ENCODE measurements at regions not wholly inside any gene's neighbourhood (a gene's known extent, or its start where the extent isn't known, plus 50 kb on each side); places are given as distances from the start of the nearest gene placed in this dataset.
"Not testable (repeated sequence)": the region's sequence is repeated elsewhere in the genome, so short reads cannot be mapped to it uniquely, and the experiment has no call there.

DNA sequence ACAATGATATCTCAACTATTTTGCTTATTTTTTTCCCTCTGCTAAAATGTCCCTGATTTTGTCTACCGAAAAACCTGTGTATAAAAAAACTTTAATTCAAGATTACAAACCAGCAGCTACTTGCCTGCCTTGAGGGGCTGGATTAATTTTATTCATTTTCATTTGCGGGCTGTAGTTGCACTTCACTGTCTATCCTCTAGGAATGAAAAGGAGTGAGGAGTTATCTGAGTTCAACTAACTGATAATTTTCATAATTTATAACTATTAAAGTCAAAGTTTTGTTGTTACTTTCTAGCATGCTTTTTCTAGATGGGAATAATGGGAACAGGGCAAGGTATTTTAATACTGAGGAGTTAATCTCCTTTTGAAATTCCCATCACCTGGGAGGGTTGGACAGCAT lies 50.3 kb upstream of the AGTPBP1 start:
- not testable (repeated sequence) for H3K4me3 ChIP-seq (ENCODE audit: low read length); H3K9me3 ChIP-seq (ENCODE audit: control insufficient read depth, low read depth, low read length); H3K27me3 ChIP-seq (ENCODE audit: control insufficient read depth, insufficient read depth, low read length); H3K36me3 ChIP-seq (ENCODE audit: control insufficient read depth, low read depth, low read length); H3K9ac ChIP-seq (ENCODE audit: low read length); H3K27ac ChIP-seq (ENCODE audit: low read length); H3K4me1 ChIP-seq (ENCODE audit: control insufficient read depth, low read depth, low read length)

DNA sequence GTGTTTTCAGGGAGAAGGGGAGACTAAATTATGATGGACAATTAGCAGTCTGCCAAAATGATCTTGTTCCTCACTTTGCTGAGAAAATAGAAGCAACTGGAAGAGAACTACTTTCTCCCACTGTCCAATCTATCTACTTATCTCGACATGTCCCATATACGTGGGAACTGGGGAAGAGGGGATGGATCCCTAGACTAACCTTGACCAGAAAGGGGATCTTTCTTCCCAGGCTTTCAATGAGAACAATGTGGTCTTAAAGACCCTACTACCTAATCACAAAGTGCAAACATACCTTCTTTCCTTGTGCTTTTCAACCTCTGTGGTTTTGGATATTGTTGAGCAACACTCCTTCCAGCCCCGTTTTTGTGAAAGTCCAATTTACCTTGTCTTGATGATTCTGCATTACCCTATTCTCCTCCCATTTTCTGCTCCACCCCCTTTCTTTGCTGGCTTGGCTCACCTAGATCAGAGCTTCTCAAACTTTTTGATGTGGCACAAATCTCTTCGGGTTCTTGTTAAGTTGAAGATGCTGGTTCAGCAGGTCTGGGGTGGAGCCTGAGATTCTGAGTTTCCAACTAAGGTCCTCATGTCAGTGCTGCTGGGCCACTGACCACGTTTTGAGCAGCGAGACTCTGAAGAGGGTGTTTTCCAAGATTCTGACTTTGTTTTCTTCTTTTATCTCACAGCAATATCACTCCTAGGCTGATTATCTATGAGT lies 61.4 kb upstream of the AGTPBP1 start:
- H3K4me3 ChIP-seq (ENCODE audit: low read length); H3K27ac ChIP-seq (ENCODE audit: low read length); H3K27me3 ChIP-seq (ENCODE audit: control insufficient read depth, insufficient read depth, low read length); H3K9ac ChIP-seq (ENCODE audit: low read length); H3K9me3 ChIP-seq (ENCODE audit: control insufficient read depth, low read depth, low read length); H3K36me3 ChIP-seq (ENCODE audit: control insufficient read depth, low read depth, low read length); H3K4me1 ChIP-seq (ENCODE audit: control insufficient read depth, low read depth, low read length): not testable (repeated sequence)

DNA sequence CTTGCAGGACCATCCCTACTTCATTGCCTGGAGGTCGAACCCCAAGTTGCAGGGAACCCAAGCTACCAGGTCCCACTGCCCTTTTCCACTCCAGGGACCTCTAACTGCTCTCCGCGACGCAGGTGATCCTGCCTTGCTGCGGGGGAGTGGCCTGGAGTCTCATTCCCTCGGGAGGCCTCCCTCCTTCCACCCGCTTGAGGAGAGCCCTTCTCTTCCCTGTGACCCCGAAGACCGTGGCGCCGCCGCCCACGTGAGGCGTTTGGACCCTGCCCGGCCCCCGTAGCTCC lies 63.0 kb upstream of the AGTPBP1 start:
- not testable (repeated sequence) for H3K9ac ChIP-seq (ENCODE audit: low read length); H3K27ac ChIP-seq (ENCODE audit: low read length); H3K36me3 ChIP-seq (ENCODE audit: control insufficient read depth, low read depth, low read length); H3K4me1 ChIP-seq (ENCODE audit: control insufficient read depth, low read depth, low read length); H3K9me3 ChIP-seq (ENCODE audit: control insufficient read depth, low read depth, low read length); H3K27me3 ChIP-seq (ENCODE audit: control insufficient read depth, insufficient read depth, low read length)
- peak overlapping the region; percentile 71 for H3K4me3 ChIP-seq (ENCODE audit: low read length)

DNA sequence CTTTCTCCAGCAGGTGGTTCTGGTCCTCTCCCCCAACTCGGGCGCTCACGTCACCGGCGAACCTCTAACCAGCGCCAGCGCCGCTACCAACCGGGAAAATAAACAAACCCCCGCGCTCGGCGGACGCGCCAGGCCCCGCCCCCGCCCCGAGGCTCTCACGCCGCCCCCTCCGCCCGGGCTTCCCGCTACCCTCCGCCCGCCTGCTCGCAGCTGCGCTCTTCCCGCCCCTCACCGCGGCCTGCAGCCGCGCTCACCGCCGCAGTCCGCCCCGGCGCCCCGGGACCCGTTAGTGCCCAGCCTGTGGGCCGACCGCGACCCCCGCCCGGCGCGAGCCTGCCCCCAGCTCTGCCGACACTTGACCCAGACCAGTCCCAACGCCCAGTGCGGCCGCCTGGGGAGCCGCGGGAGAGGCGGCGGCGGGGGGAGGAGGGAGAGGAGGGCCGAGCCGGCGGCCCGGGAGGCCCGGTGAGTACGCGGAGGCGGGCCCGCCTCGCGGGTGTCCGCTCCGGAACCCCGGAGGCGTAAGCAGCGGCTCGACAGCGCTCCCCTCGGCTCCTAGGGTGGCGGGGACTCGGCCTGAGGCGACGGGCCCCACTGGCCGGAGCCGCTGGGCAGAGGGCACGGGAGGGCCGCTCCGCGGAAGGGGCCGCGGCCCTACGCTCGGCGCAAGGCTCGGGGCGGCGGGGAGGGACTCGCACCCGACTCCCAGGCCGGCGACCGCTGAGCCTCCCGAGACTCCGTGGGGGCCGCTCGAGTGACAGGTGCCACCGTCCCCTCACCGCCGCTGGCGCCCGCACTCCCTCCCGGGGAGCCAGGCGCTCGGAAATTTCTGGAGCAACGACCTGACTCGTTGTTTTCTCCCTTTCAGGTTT lies 63.6 kb upstream of the AGTPBP1 start:
- H3K4me3 ChIP-seq (ENCODE audit: low read length), result peak overlapping the region; percentile 71
- H3K27me3 ChIP-seq (ENCODE audit: control insufficient read depth, insufficient read depth, low read length); H3K36me3 ChIP-seq (ENCODE audit: control insufficient read depth, low read depth, low read length); H3K4me1 ChIP-seq (ENCODE audit: control insufficient read depth, low read depth, low read length); H3K9me3 ChIP-seq (ENCODE audit: control insufficient read depth, low read depth, low read length); H3K27ac ChIP-seq (ENCODE audit: low read length): not testable (repeated sequence)
- H3K9ac ChIP-seq (ENCODE audit: low read length), result peak overlapping the region; percentile 42

DNA sequence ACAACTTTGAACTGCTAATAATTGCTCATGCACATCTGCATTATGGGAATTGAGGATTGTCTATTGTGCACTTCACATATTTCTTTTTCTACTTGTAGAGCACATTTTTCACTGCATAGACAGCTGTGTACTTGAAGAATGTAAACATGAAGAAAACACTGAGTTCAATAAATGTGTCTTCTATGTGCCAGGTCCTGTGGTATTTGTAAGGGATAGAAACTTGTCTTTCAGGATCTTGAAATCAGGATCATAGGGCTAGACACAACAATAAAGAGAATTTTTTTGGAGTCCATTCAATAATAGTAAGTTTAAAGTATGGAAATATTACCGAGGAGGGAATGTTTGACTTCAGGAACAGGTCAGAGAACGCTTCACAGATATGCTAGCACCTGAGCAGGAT lies 66.6 kb upstream of the AGTPBP1 start:
- H3K27me3 ChIP-seq (ENCODE audit: control insufficient read depth, insufficient read depth, low read length); H3K9ac ChIP-seq (ENCODE audit: low read length); H3K27ac ChIP-seq (ENCODE audit: low read length); H3K4me1 ChIP-seq (ENCODE audit: control insufficient read depth, low read depth, low read length); H3K36me3 ChIP-seq (ENCODE audit: control insufficient read depth, low read depth, low read length); H3K4me3 ChIP-seq (ENCODE audit: low read length); H3K9me3 ChIP-seq (ENCODE audit: control insufficient read depth, low read depth, low read length): not testable (repeated sequence)

DNA sequence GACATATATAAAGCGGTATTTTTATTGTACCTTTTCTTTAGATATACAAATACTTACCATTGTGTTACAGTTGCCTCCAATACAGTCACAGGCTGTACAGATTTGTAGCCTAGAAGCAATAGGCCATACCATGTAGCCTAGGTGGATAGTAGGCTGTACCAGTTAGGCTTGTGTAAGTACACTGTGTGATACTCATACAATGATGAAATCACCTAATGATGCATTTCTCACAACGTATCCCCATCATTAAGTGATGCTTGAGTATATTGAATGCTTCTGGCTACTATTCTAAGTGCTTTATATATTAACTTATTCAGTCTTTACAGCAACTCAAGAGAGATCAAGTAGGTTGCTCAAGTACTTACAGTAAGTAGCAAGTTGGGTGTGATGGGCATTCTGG lies 71.6 kb upstream of the AGTPBP1 start:
- not testable (repeated sequence) for H3K9me3 ChIP-seq (ENCODE audit: control insufficient read depth, low read depth, low read length); H3K27ac ChIP-seq (ENCODE audit: low read length); H3K4me1 ChIP-seq (ENCODE audit: control insufficient read depth, low read depth, low read length); H3K27me3 ChIP-seq (ENCODE audit: control insufficient read depth, insufficient read depth, low read length); H3K36me3 ChIP-seq (ENCODE audit: control insufficient read depth, low read depth, low read length); H3K4me3 ChIP-seq (ENCODE audit: low read length); H3K9ac ChIP-seq (ENCODE audit: low read length)

DNA sequence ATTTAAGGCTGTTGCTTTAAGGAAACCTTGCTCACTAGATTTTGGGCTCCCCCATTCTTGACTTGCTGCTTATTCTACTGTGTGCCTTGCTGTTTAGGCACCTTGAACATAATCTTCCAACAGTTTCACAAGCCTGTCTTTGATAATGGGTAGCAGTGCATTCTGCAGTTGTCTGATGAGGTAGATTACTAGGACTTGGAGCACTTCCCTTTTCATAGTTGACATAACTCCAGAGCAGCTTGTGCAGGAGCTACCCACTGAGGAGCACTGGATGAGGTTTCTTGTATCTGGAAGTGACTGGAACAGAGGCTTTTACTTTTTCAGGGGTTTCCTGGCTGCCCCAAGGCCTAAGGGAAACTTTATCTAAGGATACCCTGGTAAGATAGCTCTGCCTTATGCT lies 73.0 kb upstream of the AGTPBP1 start:
- H3K4me3 ChIP-seq (ENCODE audit: low read length); H3K36me3 ChIP-seq (ENCODE audit: control insufficient read depth, low read depth, low read length); H3K27ac ChIP-seq (ENCODE audit: low read length); H3K9ac ChIP-seq (ENCODE audit: low read length); H3K27me3 ChIP-seq (ENCODE audit: control insufficient read depth, insufficient read depth, low read length); H3K9me3 ChIP-seq (ENCODE audit: control insufficient read depth, low read depth, low read length); H3K4me1 ChIP-seq (ENCODE audit: control insufficient read depth, low read depth, low read length): not testable (repeated sequence)

DNA sequence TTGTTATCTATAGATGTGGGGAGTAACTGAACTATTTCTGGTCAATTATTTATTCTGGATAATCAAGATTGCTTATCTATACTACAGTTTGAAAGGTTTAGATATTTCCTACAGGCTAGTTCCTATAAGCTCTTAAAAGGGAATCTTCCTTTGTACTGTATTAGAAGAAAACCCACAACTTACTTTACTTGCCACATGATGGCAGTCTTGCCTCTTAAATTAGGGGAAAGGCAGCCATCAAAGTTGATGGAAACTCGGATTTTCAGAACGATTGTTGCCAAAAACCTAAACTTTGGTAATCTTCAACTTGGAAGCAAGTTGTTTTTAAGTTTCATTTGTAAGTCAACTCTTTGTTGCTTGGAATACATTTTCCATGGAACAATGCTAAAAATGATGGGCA lies 77.2 kb upstream of the AGTPBP1 start:
- not testable (repeated sequence) for H3K4me3 ChIP-seq (ENCODE audit: low read length); H3K27me3 ChIP-seq (ENCODE audit: control insufficient read depth, insufficient read depth, low read length); H3K36me3 ChIP-seq (ENCODE audit: control insufficient read depth, low read depth, low read length); H3K4me1 ChIP-seq (ENCODE audit: control insufficient read depth, low read depth, low read length); H3K9me3 ChIP-seq (ENCODE audit: control insufficient read depth, low read depth, low read length); H3K27ac ChIP-seq (ENCODE audit: low read length); H3K9ac ChIP-seq (ENCODE audit: low read length)

DNA sequence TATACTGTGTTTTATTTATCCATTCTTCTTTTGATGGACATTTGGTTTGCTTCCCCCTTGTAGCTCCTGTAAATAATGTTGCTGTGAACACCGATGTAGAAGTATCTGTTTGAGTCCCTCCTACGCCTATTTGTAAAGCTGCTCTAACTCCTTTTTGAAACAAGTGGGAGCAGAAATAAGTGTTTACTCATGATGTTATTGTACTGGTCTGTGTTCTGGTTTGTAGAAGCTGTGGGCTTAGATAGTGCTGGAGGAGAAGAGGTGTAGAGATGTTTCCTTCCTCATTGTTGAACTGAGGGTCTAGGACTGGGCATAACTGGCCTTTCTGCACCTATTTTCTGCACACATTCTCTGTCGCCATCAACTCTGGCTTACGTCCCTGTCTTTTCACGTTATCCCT lies 78.8 kb upstream of the AGTPBP1 start:
- H3K4me3 ChIP-seq (ENCODE audit: low read length); H3K9me3 ChIP-seq (ENCODE audit: control insufficient read depth, low read depth, low read length); H3K27ac ChIP-seq (ENCODE audit: low read length); H3K4me1 ChIP-seq (ENCODE audit: control insufficient read depth, low read depth, low read length); H3K27me3 ChIP-seq (ENCODE audit: control insufficient read depth, insufficient read depth, low read length); H3K36me3 ChIP-seq (ENCODE audit: control insufficient read depth, low read depth, low read length); H3K9ac ChIP-seq (ENCODE audit: low read length): not testable (repeated sequence)

DNA sequence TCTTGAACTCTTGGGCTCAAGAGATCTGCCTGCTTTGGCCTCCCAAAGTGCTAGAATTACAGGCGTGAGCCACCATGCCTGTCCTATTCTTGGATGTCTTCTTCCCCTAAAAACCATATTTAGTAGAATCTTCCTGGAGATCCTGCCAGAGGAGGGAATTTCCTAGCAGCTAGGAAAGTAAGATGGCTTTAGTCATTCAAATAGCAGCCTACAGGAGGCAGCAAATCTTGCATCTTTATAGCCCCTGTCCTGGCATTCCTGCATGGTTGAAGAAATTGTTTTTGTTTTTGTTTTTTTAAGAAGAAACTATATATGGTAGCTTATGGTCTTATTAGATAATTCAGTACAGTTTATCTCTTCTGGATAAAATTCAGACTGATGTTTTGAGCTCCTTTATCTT lies 83.2 kb upstream of the AGTPBP1 start:
- not testable (repeated sequence) for H3K36me3 ChIP-seq (ENCODE audit: control insufficient read depth, low read depth, low read length); H3K9ac ChIP-seq (ENCODE audit: low read length); H3K27ac ChIP-seq (ENCODE audit: low read length); H3K4me3 ChIP-seq (ENCODE audit: low read length); H3K9me3 ChIP-seq (ENCODE audit: control insufficient read depth, low read depth, low read length); H3K4me1 ChIP-seq (ENCODE audit: control insufficient read depth, low read depth, low read length); H3K27me3 ChIP-seq (ENCODE audit: control insufficient read depth, insufficient read depth, low read length)

DNA sequence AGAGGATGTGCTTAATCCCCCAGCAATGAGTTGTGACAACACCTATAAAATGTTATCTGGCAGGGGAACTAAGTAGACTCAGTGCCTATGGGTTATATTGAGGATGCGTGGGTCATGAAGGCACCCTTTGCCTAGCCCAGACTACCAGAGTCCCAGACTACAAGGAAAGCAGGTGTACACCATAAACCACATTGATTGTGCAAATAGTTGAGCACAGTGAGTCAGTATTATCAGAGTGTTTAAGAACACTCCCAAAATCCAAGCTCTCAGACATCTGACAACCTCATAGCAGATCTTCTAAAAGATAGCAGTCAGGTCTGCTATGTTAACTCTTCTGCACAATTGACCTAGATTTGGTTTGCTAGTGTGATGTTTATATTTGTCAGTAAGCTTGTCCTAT lies 92.8 kb upstream of the AGTPBP1 start:
- not testable (repeated sequence) for H3K4me3 ChIP-seq (ENCODE audit: low read length); H3K9me3 ChIP-seq (ENCODE audit: control insufficient read depth, low read depth, low read length); H3K27me3 ChIP-seq (ENCODE audit: control insufficient read depth, insufficient read depth, low read length); H3K4me1 ChIP-seq (ENCODE audit: control insufficient read depth, low read depth, low read length); H3K27ac ChIP-seq (ENCODE audit: low read length); H3K36me3 ChIP-seq (ENCODE audit: control insufficient read depth, low read depth, low read length); H3K9ac ChIP-seq (ENCODE audit: low read length)

DNA sequence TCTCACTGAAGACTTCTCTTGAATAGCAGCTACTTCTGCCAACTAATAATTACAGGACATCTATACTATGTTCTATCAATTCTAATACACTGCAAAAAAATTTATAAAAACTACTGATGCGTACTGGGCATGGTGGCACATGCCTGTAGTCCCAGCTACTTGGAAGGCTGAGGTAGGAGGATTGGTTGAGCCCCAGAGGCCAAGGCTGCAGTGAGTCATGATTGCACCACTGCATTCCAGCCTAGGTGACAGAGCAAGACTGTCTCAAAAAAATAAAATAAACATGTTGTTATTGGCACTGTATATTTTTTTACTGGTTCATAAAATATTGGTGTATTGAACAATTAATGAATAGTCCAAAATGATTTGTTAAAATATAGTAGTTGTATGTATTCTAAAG lies 97.0 kb upstream of the NAA35 start:
- not testable (repeated sequence) for H3K27me3 ChIP-seq (ENCODE audit: control insufficient read depth, insufficient read depth, low read length); H3K36me3 ChIP-seq (ENCODE audit: control insufficient read depth, low read depth, low read length); H3K4me1 ChIP-seq (ENCODE audit: control insufficient read depth, low read depth, low read length); H3K4me3 ChIP-seq (ENCODE audit: low read length); H3K27ac ChIP-seq (ENCODE audit: low read length); H3K9ac ChIP-seq (ENCODE audit: low read length); H3K9me3 ChIP-seq (ENCODE audit: control insufficient read depth, low read depth, low read length)
